T-helper 1 cell treated with Interleukin-12 subunit alpha and Interleukin-12 subunit beta and Interleukin-4 antibody, amounts not matched to agents 30 ng/mL and 1 ng/mL, for 36 hours (primary cell): ENCODE measurements at regions not wholly inside any gene's neighbourhood (a gene's known extent, or its start where the extent isn't known, plus 50 kb on each side); places are given as distances from the start of the nearest gene placed in this dataset.

Experiments used
- intact Hi-C: fragments of 100-400 bp; cut with micrococcal nuclease; formaldehyde crosslinking; loops from one replicate; pipeline ENCODE4 v1.15.1; 2024

- intact Hi-C loops, result no loop called here
Measured at GRCh38 chr4:100738196-100739165, 220.7 kb upstream of the EMCN start.

- intact Hi-C loops, result no loop called here
Measured at GRCh38 chr4:100736641-100737451, 219.0 kb upstream of the EMCN start.

GRCh38 chr4:100728861-100729260, 211.0 kb upstream of the EMCN start:
- intact Hi-C loops, result no loop called here

- intact Hi-C loops, result no loop called here
Measured at GRCh38 chr4:100722866-100723459, 205.1 kb upstream of the EMCN start.

- intact Hi-C loops, result no loop called here
Measured at GRCh38 chr4:100722133-100722532, 204.3 kb upstream of the EMCN start.

- intact Hi-C loops, result no loop called here
Measured at GRCh38 chr4:100721490-100721889, 203.7 kb upstream of the EMCN start.

- intact Hi-C loops, result no loop called here
Measured at GRCh38 chr4:100721077-100721476, 203.3 kb upstream of the EMCN start.

- intact Hi-C loops, result no loop called here
Measured at GRCh38 chr4:100716416-100716815, 198.6 kb upstream of the EMCN start.

GRCh38 chr4:100708776-100709175, 191.0 kb upstream of the EMCN start:
- intact Hi-C loops, result no loop called here

- intact Hi-C loops, result no loop called here
Measured at GRCh38 chr4:100707786-100708185, 190.0 kb upstream of the EMCN start.

GRCh38 chr4:100696531-100696930, 178.7 kb upstream of the EMCN start:
- intact Hi-C loops, result no loop called here

- intact Hi-C loops, result no loop called here
Measured at GRCh38 chr4:100695871-100696270, 178.0 kb upstream of the EMCN start.

GRCh38 chr4:100695039-100695654, 177.3 kb upstream of the EMCN start:
- intact Hi-C loops, result no loop called here

GRCh38 chr4:100694467-100694866, 176.6 kb upstream of the EMCN start:
- intact Hi-C loops, result no loop called here

- intact Hi-C loops, result no loop called here
Measured at GRCh38 chr4:100690812-100691211, 173.0 kb upstream of the EMCN start.

- intact Hi-C loops, result no loop called here
Measured at GRCh38 chr4:100688368-100688767, 170.5 kb upstream of the EMCN start.

GRCh38 chr4:100682477-100683218, 164.8 kb upstream of the EMCN start:
- intact Hi-C loops, result no loop called here

GRCh38 chr4:100681289-100681688, 163.5 kb upstream of the EMCN start:
- intact Hi-C loops, result no loop called here

- intact Hi-C loops, result no loop called here
Measured at GRCh38 chr4:100679926-100680325, 162.1 kb upstream of the EMCN start.

GRCh38 chr4:100674976-100675375, 157.2 kb upstream of the EMCN start:
- intact Hi-C loops, result no loop called here

GRCh38 chr4:100657187-100657586, 139.4 kb upstream of the EMCN start:
- intact Hi-C loops, result no loop called here
